Renal pelvis (tissue), 1 donor: ENCODE measurements at regions not wholly inside any gene's neighbourhood (a gene's known extent, or its start where the extent isn't known, plus 50 kb on each side); places are given as distances from the start of the nearest gene placed in this dataset.

Source experiments
- DNase-seq: peaks from one replicate; pipeline ENCODE4 v3.0.0-alpha.2; 2013

GRCh38 chr6:94372229-94372628 is 952.9 kb upstream of the EPHA7 start:
- no peak for DNase-seq

- DNase-seq, result no peak
Measured at GRCh38 chr6:94367316-94367715, 948.0 kb upstream of the EPHA7 start.

GRCh38 chr6:94362061-94362864 is 942.9 kb upstream of the EPHA7 start:
- no peak for DNase-seq

- DNase-seq, result no peak
Measured at GRCh38 chr6:94361304-94362060, 942.1 kb upstream of the EPHA7 start.

- no peak for DNase-seq
Measured at GRCh38 chr6:94357381-94357980, 938.1 kb upstream of the EPHA7 start.

GRCh38 chr6:94350833-94351232 is 931.5 kb upstream of the EPHA7 start:
- DNase-seq, result no peak

- DNase-seq, result no peak
Measured at GRCh38 chr6:94349227-94349626, 929.9 kb upstream of the EPHA7 start.

- no peak for DNase-seq
Measured at GRCh38 chr6:94344866-94345265, 925.5 kb upstream of the EPHA7 start.

- no peak for DNase-seq
Measured at GRCh38 chr6:94341173-94341572, 921.8 kb upstream of the EPHA7 start.

GRCh38 chr6:94323853-94324252 is 904.5 kb upstream of the EPHA7 start:
- DNase-seq, result no peak

- DNase-seq, result no peak
Measured at GRCh38 chr6:94300424-94301144, 881.2 kb upstream of the EPHA7 start.

GRCh38 chr6:94289131-94289530 is 869.8 kb upstream of the EPHA7 start:
- DNase-seq, result no peak

GRCh38 chr6:94278146-94278545 is 858.8 kb upstream of the EPHA7 start:
- DNase-seq, result no peak

GRCh38 chr6:94272327-94272726 is 853.0 kb upstream of the EPHA7 start:
- DNase-seq, result no peak

GRCh38 chr6:94270091-94270948 is 851.0 kb upstream of the EPHA7 start:
- no peak for DNase-seq

GRCh38 chr6:94269256-94269655 is 849.9 kb upstream of the EPHA7 start:
- DNase-seq, result no peak

- no peak for DNase-seq
Measured at GRCh38 chr6:94260765-94261164, 841.4 kb upstream of the EPHA7 start.

GRCh38 chr6:94254689-94255088 is 835.3 kb upstream of the EPHA7 start:
- no peak for DNase-seq

GRCh38 chr6:94251878-94252277 is 832.5 kb upstream of the EPHA7 start:
- no peak for DNase-seq

GRCh38 chr6:94245395-94245794 is 826.0 kb upstream of the EPHA7 start:
- DNase-seq, result no peak

GRCh38 chr6:94238868-94239267 is 819.5 kb upstream of the EPHA7 start:
- DNase-seq, result no peak
